NT2/D1 (cell line): ENCODE measurements at regions not wholly inside any gene's neighbourhood (a gene's known extent, or its start where the extent isn't known, plus 50 kb on each side); places are given as distances from the start of the nearest gene placed in this dataset.

Experiments
- DNase-seq: peaks from one replicate; pipeline ENCODE4 v3.0.0-alpha.2; 2011; ENCODE audit warnings: low read depth, low spot score
- H3K27me3 ChIP-seq: 2 replicates; pipeline ENCODE4 v1.6.0; 2011; ENCODE audit warnings: mild to moderate bottlenecking; ENCODE audit not compliant: insufficient read length, insufficient read depth
- H3K36me3 ChIP-seq: 2 replicates; pipeline ENCODE4 v1.6.1; 2011; ENCODE audit warnings: mild to moderate bottlenecking, low read length, mixed read lengths; ENCODE audit not compliant: insufficient read depth, insufficient read length
- H3K4me1 ChIP-seq: 2 replicates; pipeline ENCODE4 v1.5.1; 2011; ENCODE audit not compliant: insufficient read depth, insufficient read length
- H3K4me3 ChIP-seq: 2 replicates; pipeline ENCODE4 v1.5.1; 2011; ENCODE audit warnings: low read depth; ENCODE audit not compliant: insufficient read length
- H3K9ac ChIP-seq: 2 replicates; pipeline ENCODE4 v1.6.0; 2011; ENCODE audit warnings: low read depth; ENCODE audit not compliant: insufficient read length
- H3K9me3 ChIP-seq: 2 replicates; pipeline ENCODE4 v1.5.1; 2011; ENCODE audit warnings: mild to moderate bottlenecking, low read length; ENCODE audit not compliant: insufficient read depth
- SUZ12 ChIP-seq: IDR thresholded peaks from 2 replicates; pipeline ENCODE4 v1.6.1; 2011; ENCODE audit not compliant: insufficient read length, insufficient read depth; ENCODE audit errors: extremely low read depth
- YY1 ChIP-seq: IDR thresholded peaks from 2 replicates; pipeline ENCODE4 v1.6.1; 2011; ENCODE audit not compliant: insufficient read length, insufficient read depth
- ZNF274 ChIP-seq: IDR thresholded peaks from 2 replicates; pipeline ENCODE4 v1.6.1; 2011; ENCODE audit warnings: mild to moderate bottlenecking, low read depth, low read length

- no peaks in the 10 kb centered on the region for H3K4me1 ChIP-seq
- DNase-seq: no peak
- H3K27me3 ChIP-seq: no peaks in the 10 kb centered on the region
- no peak for TF ChIP-seq SUZ12
- no peak for TF ChIP-seq ZNF274
- no peak for TF ChIP-seq YY1
- no peak overlapping the region for H3K9ac ChIP-seq
- no peak overlapping the region for H3K4me3 ChIP-seq
- no peaks in the 10 kb centered on the region for H3K9me3 ChIP-seq
- H3K36me3 ChIP-seq: peaks cover 45% of the 10 kb centered on the region
Measured at GRCh38 chrX:131792789-131793462, 230.2 kb upstream of the STK26 start.

GRCh38 chrX:131795442-131796229, 227.5 kb upstream of the STK26 start:
- no peak for DNase-seq
- no peak for TF ChIP-seq ZNF274
- no peak for TF ChIP-seq SUZ12
- Histone ChIP-seq H3K27me3 (no peaks in the 10 kb centered on the region), H3K4me1 (no peaks in the 10 kb centered on the region), H3K9me3 (no peaks in the 10 kb centered on the region), H3K9ac (no peak overlapping the region), H3K4me3 (no peak overlapping the region), H3K36me3 (peaks cover 35% of the 10 kb centered on the region)

GRCh38 chrX:131801066-131801465, 222.0 kb upstream of the STK26 start:
- no peak overlapping the region for H3K9ac ChIP-seq
- H3K4me3 ChIP-seq: no peak overlapping the region
- no peaks in the 10 kb centered on the region for H3K4me1 ChIP-seq
- H3K9me3 ChIP-seq: no peaks in the 10 kb centered on the region
- no peak for TF ChIP-seq YY1
- TF ChIP-seq SUZ12: no peak
- no peak for TF ChIP-seq ZNF274
- no peak for DNase-seq
- H3K27me3 ChIP-seq: no peaks in the 10 kb centered on the region
- peaks cover 10% of the 10 kb centered on the region for H3K36me3 ChIP-seq

DNA sequence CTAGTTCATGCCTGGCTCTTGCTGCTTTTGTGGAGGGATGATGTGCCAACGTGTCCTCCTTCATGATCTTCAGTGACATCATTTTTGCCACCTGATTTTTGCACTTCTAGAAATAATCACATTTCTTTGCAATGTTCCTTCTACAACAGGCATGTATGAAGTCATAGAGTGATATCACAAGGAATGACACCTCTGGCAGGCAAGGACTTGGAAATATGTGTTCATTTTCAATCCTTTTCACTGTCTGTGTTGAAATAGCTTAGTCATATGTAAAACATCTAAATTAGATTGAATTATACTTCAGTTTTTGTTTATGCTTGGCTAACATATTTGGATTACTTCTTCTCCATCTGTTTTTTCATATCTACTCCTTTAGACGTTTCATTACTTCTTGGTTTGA, 221.2 kb upstream of the STK26 start:
- no peak for TF ChIP-seq YY1
- no peak for TF ChIP-seq ZNF274
- TF ChIP-seq SUZ12: no peak

DNA sequence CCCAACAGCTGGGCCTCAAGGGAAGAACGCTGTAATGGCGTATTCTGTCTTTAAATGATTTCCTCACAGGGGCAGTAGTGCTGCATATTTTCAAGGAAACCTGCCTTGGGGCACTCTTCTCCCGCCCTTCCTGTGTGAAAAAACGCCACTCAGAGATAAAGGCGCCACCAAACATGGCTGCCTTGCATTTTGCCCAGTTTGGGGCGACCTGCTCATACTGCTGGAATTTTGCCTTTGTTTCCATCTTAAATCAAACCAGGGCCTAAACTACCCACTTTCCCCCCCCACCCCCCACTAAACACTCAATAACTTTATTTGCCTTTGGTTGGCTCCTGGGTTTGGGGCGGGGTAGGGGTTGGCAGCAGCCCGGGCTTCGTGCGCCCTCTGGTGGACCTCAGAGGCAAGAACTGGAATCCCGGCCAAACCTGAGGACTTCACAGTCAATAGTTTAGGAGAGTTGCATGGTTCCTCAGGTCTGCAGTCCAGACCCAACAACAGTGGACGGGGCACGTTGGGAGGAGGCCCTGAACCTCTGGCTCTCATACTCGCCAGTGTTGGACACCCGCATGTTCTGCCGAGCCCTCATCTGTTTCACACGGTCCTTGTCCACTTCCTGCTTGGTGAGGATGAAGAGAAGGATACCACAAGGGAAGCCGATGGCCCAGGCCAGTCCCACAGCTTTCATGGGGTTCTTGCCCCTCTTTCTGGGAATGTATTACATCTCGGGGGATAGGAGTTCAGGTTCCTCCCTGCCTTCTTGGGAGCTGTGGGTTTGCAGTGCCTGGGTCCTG, 220.1 kb upstream of the STK26 start:
- peaks cover 10% of the 10 kb centered on the region for H3K36me3 ChIP-seq
- no peak overlapping the region for H3K9ac ChIP-seq
- H3K27me3 ChIP-seq: no peaks in the 10 kb centered on the region
- TF ChIP-seq ZNF274 (no peak), SUZ12 (no peak), YY1 (no peak)
- no peaks in the 10 kb centered on the region for H3K9me3 ChIP-seq
- DNase-seq: no peak
- H3K4me1 ChIP-seq: no peaks in the 10 kb centered on the region
- H3K4me3 ChIP-seq: no peak overlapping the region

More for the DNA sequence above, 221.2 kb upstream of the STK26 start:
- no peak for DNase-seq
- no peak overlapping the region for H3K4me3 ChIP-seq
- no peaks in the 10 kb centered on the region for H3K9me3 ChIP-seq
- no peaks in the 10 kb centered on the region for H3K27me3 ChIP-seq
- H3K9ac ChIP-seq: no peak overlapping the region
- H3K4me1 ChIP-seq: no peaks in the 10 kb centered on the region
- H3K36me3 ChIP-seq: peaks cover 10% of the 10 kb centered on the region

- Histone ChIP-seq H3K36me3 (peaks cover 12% of the 10 kb centered on the region), H3K4me3 (no peak overlapping the region), H3K9ac (no peak overlapping the region), H3K4me1 (no peaks in the 10 kb centered on the region), H3K9me3 (no peaks in the 10 kb centered on the region), H3K27me3 (no peaks in the 10 kb centered on the region)
- DNase-seq: no peak
- no peak for TF ChIP-seq ZNF274
- no peak for TF ChIP-seq YY1
- TF ChIP-seq SUZ12: no peak
Measured at GRCh38 chrX:131812847-131813825, 210.0 kb upstream of the STK26 start.
